ENCODE measurements at regions not wholly inside any gene's neighbourhood (a gene's known extent, or its start where the extent isn't known, plus 50 kb on each side); places are given as distances from the start of the nearest gene placed in this dataset.

DNA sequence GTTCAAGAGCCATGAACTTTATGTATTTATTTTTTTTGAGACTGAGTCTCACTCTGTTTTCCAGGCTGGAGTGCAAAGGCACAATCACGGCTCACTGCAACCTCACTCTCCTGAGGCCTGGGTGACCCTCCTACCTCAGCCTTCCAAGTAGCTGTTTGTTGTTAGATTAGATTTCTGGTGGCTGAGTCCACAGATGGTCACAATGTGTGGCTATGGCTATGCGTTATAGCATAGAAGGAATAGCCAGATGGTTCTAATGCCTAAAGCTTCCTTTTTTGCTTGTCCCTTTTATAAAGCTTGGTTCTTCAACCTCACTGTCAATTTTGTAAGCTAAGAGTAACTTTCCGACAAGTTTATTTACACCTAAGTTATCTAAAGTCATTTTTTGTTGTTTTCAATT, 62.3 kb upstream of the FMN2 start:
- ChIA-PET CTCF (no interaction called here), POLR2A (no interaction called here)
- Mint-ChIP-seq H3K9me3 (no peaks in the 10 kb centered on the region), H3K4me1 (no peaks in the 10 kb centered on the region), H3K4me3 (no peak overlapping the region), H3K36me3 (ENCODE audit: low read depth) (no peaks in the 10 kb centered on the region), H3K27ac (no peak overlapping the region), H3K27me3 (no peaks in the 10 kb centered on the region)
- no peak for DNase-seq
- TF ChIP-seq, protein P1, sequence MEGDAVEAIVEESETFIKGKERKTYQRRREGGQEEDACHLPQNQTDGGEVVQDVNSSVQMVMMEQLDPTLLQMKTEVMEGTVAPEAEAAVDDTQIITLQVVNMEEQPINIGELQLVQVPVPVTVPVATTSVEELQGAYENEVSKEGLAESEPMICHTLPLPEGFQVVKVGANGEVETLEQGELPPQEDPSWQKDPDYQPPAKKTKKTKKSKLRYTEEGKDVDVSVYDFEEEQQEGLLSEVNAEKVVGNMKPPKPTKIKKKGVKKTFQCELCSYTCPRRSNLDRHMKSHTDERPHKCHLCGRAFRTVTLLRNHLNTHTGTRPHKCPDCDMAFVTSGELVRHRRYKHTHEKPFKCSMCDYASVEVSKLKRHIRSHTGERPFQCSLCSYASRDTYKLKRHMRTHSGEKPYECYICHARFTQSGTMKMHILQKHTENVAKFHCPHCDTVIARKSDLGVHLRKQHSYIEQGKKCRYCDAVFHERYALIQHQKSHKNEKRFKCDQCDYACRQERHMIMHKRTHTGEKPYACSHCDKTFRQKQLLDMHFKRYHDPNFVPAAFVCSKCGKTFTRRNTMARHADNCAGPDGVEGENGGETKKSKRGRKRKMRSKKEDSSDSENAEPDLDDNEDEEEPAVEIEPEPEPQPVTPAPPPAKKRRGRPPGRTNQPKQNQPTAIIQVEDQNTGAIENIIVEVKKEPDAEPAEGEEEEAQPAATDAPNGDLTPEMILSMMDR (IDR thresholded peaks at IDR 0.05), result no peak
- intact Hi-C loops (cut with micrococcal nuclease), result no loop called here
- ATAC-seq (ENCODE audit: low read depth), result no peak

DNA sequence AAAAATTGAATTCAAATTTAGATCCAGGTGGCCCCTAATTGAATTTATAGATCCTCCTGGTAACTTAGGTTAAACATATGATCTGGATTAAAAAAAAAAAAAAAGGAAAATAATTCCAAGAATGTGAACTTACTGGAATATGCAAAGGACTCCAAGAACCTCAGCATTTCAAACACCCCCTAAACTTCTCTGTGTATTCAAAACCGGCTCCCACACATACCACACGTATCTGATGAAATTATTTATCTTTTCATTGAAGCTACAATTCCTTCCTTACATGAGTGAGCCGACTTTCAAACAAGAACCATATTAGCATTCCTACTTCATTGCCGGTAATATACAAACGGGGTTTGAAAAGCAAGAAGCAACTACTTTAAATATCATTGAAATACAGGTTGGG, 61.4 kb upstream of the FMN2 start:
- POLR2A ChIA-PET, result no interaction called here
- Mint-ChIP-seq H3K9me3 (no peaks in the 10 kb centered on the region), H3K27ac (no peak overlapping the region), H3K27me3 (no peaks in the 10 kb centered on the region), H3K36me3 (ENCODE audit: low read depth) (no peaks in the 10 kb centered on the region), H3K4me1 (no peaks in the 10 kb centered on the region), H3K4me3 (no peak overlapping the region)
- no peak for DNase-seq
- intact Hi-C loops (cut with micrococcal nuclease), result no loop called here
- ATAC-seq (ENCODE audit: low read depth), result no peak
- TF ChIP-seq, protein P1 (IDR thresholded peaks at IDR 0.05), result no peak
- CTCF ChIA-PET, result no interaction called here

DNA sequence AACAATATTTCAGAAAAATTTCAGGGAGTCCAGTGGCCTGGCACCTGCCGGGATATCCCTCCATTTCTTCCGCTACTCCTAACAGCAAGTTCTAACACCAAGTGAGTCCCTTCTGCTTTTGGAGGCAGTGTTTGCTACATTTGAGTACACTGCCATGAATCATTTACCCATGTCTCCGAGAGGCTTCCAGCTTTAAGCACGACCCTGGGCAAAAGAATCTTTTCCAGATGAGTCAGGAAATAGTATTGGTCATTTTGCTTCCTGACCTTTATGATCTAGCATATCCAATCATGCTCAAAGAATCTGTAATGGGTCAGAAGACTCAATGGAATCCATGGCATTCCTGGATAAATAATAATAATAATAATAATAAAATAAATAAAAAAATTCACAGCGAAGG, 60.7 kb upstream of the FMN2 start:
- Mint-ChIP-seq H3K27me3 (no peaks in the 10 kb centered on the region), H3K36me3 (ENCODE audit: low read depth) (no peaks in the 10 kb centered on the region), H3K27ac (no peak overlapping the region), H3K4me1 (no peaks in the 10 kb centered on the region), H3K9me3 (no peaks in the 10 kb centered on the region), H3K4me3 (no peak overlapping the region)
- DNase-seq (no peak), ATAC-seq (ENCODE audit: low read depth) (no peak)
- TF ChIP-seq, protein P1 (IDR thresholded peaks at IDR 0.05), result no peak
- POLR2A ChIA-PET, result no interaction called here
- CTCF ChIA-PET, result no interaction called here
- intact Hi-C loops (cut with micrococcal nuclease), result no loop called here

DNA sequence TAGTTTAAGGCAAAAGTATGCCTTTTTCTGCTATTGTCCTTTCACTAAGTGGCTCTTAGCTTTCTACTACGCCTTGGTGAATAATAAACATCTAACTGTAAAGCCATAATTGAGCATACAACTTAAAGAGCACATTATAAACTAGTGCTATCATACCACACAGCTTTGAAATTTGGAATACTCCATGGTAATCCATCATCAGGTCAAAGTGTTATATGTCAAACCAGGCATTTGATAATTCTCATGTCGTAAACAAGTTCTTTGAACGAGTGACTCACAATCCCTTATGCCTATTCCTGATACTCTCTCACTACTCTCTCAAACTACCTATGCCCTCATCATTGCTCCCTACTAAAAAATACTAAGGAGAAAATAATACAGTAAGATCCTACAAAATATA, 60.3 kb upstream of the FMN2 start:
- Mint-ChIP-seq H3K27me3 (no peaks in the 10 kb centered on the region), H3K36me3 (ENCODE audit: low read depth) (no peaks in the 10 kb centered on the region), H3K27ac (no peak overlapping the region), H3K4me1 (no peaks in the 10 kb centered on the region), H3K4me3 (no peak overlapping the region), H3K9me3 (no peaks in the 10 kb centered on the region)
- TF ChIP-seq, protein P1 (IDR thresholded peaks at IDR 0.05), result no peak
- ChIA-PET POLR2A (no interaction called here), CTCF (no interaction called here)
- intact Hi-C loops (cut with micrococcal nuclease), result no loop called here
- no peak for ATAC-seq (ENCODE audit: low read depth)
- no peak for DNase-seq

DNA sequence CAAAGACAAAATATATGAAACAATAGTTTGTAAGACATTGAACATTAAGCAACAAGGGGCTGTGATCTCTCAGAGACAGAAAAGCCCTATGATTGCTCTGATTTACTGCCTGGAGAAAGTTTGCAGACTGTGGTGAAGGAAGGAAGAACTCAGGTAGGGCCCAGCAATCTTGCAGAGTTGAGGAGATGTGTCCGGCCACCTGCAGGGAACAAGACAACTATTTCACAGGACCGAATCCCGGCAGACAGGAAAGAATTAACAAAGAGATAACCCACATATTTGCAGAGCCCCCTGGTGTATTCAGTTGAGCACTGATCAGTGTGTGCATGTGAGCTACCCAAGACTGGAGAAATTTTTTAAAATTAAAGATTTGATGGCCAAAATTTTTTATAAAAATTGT, 58.3 kb upstream of the FMN2 start:
- DNase-seq, result no peak
- Mint-ChIP-seq H3K9me3 (no peaks in the 10 kb centered on the region), H3K27ac (no peak overlapping the region), H3K36me3 (ENCODE audit: low read depth) (no peaks in the 10 kb centered on the region), H3K27me3 (no peaks in the 10 kb centered on the region), H3K4me3 (no peak overlapping the region), H3K4me1 (no peaks in the 10 kb centered on the region)
- ATAC-seq (ENCODE audit: low read depth), result no peak
- intact Hi-C loops (cut with micrococcal nuclease), result no loop called here
- POLR2A ChIA-PET, result no interaction called here
- TF ChIP-seq, protein P1 (IDR thresholded peaks at IDR 0.05), result no peak
- CTCF ChIA-PET, result no interaction called here

Measured in activated B cell treated with CpG ODN at 0.5 μM for 24 hours (primary cell).